HG02798 (cell line): ENCODE measurements at regions not wholly inside any gene's neighbourhood (a gene's known extent, or its start where the extent isn't known, plus 50 kb on each side); places are given as distances from the start of the nearest gene placed in this dataset.

Experiments used
- ATAC-seq: cut with Tn5 transposase; IDR thresholded peaks from one replicate; pipeline ENCODE4 v1.9.1; 2021; ENCODE audit warnings: mild to moderate bottlenecking; ENCODE audit not compliant: unreplicated experiment, poor library complexity

GRCh38 chr15:69574506-69574905, 121.9 kb downstream of the RPLP1 start:
- ATAC-seq: no peak

GRCh38 chr15:69575387-69575786, 122.8 kb downstream of the RPLP1 start:
- ATAC-seq: no peak

- no peak for ATAC-seq
Measured at GRCh38 chr15:69576035-69576526, 123.5 kb downstream of the RPLP1 start.

- ATAC-seq: no peak
Measured at GRCh38 chr15:69576948-69577351, 124.3 kb downstream of the RPLP1 start.

- ATAC-seq: no peak
Measured at GRCh38 chr15:69577397-69577796, 124.8 kb downstream of the RPLP1 start.

- no peak for ATAC-seq
Measured at GRCh38 chr15:69578252-69578651, 125.6 kb downstream of the RPLP1 start.

- ATAC-seq: no peak
Measured at GRCh38 chr15:69578787-69579583, 126.4 kb downstream of the RPLP1 start.

GRCh38 chr15:69579950-69580618, 127.5 kb downstream of the RPLP1 start:
- ATAC-seq: no peak

GRCh38 chr15:69583626-69584025, 131.0 kb downstream of the RPLP1 start:
- ATAC-seq: no peak

GRCh38 chr15:69585937-69586336, 133.3 kb downstream of the RPLP1 start:
- no peak for ATAC-seq

GRCh38 chr15:69586721-69587120, 134.1 kb downstream of the RPLP1 start:
- no peak for ATAC-seq

- ATAC-seq: no peak
Measured at GRCh38 chr15:69587723-69588426, 135.3 kb downstream of the RPLP1 start.

- no peak for ATAC-seq
Measured at GRCh38 chr15:69590201-69590710, 137.6 kb downstream of the RPLP1 start.

- no peak for ATAC-seq
Measured at GRCh38 chr15:69590932-69591524, 138.4 kb downstream of the RPLP1 start.

GRCh38 chr15:69591905-69592508, 139.4 kb downstream of the RPLP1 start:
- ATAC-seq: no peak

GRCh38 chr15:69592954-69593353, 140.3 kb downstream of the RPLP1 start:
- no peak for ATAC-seq

- ATAC-seq: no peak
Measured at GRCh38 chr15:69593488-69593887, 140.9 kb downstream of the RPLP1 start.

GRCh38 chr15:69593981-69594966, 141.7 kb downstream of the RPLP1 start:
- ATAC-seq: no peak
